GM12878 (cell line): ENCODE measurements at regions not wholly inside any gene's neighbourhood (a gene's known extent, or its start where the extent isn't known, plus 50 kb on each side); places are given as distances from the start of the nearest gene placed in this dataset.

Experiments used
- ATAC-seq: fragments of 200-7000 bp; cut with Tn5 transposase; 3 replicates; pipeline ENCODE4 v1.9.1; 2020; ENCODE audit warnings: mild to moderate bottlenecking, moderate library complexity
- BruUV-seq: library from RNA; stranded (reverse); fragments of 400-500 nt; replicated peaks from 2 replicates; lab custom pipeline; 2021; lab: Mats Ljungman, UMichigan
- CTCF ChIA-PET: fragments of 300-600 bp; sonication (Branson Sonifier 250); formaldehyde crosslinking; extraction: SDS; loops from one replicate; lab custom pipeline; 2021; ENCODE audit warnings: inconsistent platforms; lab: Yijun Ruan, JAX
- POLR2A ChIA-PET: fragments of 350-600 bp; formaldehyde crosslinking; extraction: SDS; loops from one replicate; lab custom pipeline; 2021; ENCODE audit warnings: inconsistent platforms; lab: Charles Lee
- RAD21 ChIA-PET: fragments of 300-600 bp; sonication (Branson Sonifier 250); formaldehyde crosslinking; loops from one replicate; lab custom pipeline; 2023; ENCODE audit warnings: antibody characterized with exemption; ENCODE audit not compliant: unreplicated experiment; lab: Charles Lee
- SMC1A ChIA-PET: fragments of 300-600 bp; sonication (Branson Sonifier 250); formaldehyde crosslinking; loops from one replicate; lab custom pipeline; 2023; ENCODE audit not compliant: unreplicated experiment, uncharacterized antibody; lab: Charles Lee
- DNase-seq: peaks from one replicate; pipeline ENCODE4 v3.0.0-alpha.2; 2011; ENCODE audit warnings: low read depth, low spot score
- FAIRE-seq: peaks from 3 replicates; lab custom pipeline; 2011; peaks lifted over from hg19 to GRCh38; lab: Jason Lieb, UNC
- H2AFZ ChIP-seq: 2 replicates; pipeline ENCODE4 v1.6.0; 2011; ENCODE audit warnings: low read depth, low read length, control low read depth; ENCODE audit not compliant: control insufficient read depth
- H3K27ac ChIP-seq: 2 replicates; pipeline ENCODE4 v1.5.1; 2011; ENCODE audit warnings: control low read depth; ENCODE audit not compliant: control insufficient read depth, insufficient read depth
- H3K27me3 ChIP-seq, 2 experiments: replicated peaks in 1 of 2; 2 replicates each; pipeline versions ENCODE4 v1.6.0 to v1.6.1; 2011; ENCODE audit warnings: low read length in 1 of 2; ENCODE audit not compliant: control insufficient read depth in 2 of 2, insufficient read depth in 2 of 2
- H3K36me3 ChIP-seq, 2 experiments: 2 replicates each; pipeline ENCODE4 v1.5.1; 2011; ENCODE audit warnings: low read length in 1 of 2; ENCODE audit not compliant: control insufficient read depth in 2 of 2, insufficient read depth in 2 of 2
- H3K4me1 ChIP-seq: 2 replicates; pipeline ENCODE4 v1.6.1; 2011; ENCODE audit warnings: mild to moderate bottlenecking, low read length, moderate library complexity, mixed read lengths; ENCODE audit not compliant: control insufficient read depth, insufficient read depth
- H3K4me2 ChIP-seq: 2 replicates; pipeline ENCODE4 v1.6.0; 2011; ENCODE audit warnings: control low read depth; ENCODE audit not compliant: control insufficient read depth, insufficient read depth
- H3K4me3 ChIP-seq: fragments of 200-600 bp; sonication (generic); 2 replicates; pipeline ENCODE4 v1.5.1; 2016
- H3K79me2 ChIP-seq: 2 replicates; pipeline ENCODE4 v1.6.0; 2011; ENCODE audit warnings: low read length; ENCODE audit not compliant: control insufficient read depth, insufficient read depth
- H3K9ac ChIP-seq: 2 replicates; pipeline ENCODE4 v1.8.0; 2011; ENCODE audit warnings: low read length, control low read depth, mixed read lengths; ENCODE audit not compliant: control insufficient read depth, insufficient read depth
- H3K9me3 ChIP-seq: replicated peaks from 3 replicates; pipeline ENCODE4 v1.5.1; 2011; ENCODE audit warnings: mild to moderate bottlenecking, low read length; ENCODE audit not compliant: control insufficient read depth, insufficient read depth
- H4K20me1 ChIP-seq: 2 replicates; pipeline ENCODE4 v1.6.0; 2011; ENCODE audit not compliant: control insufficient read depth, insufficient read depth
- ASH2L ChIP-seq: fragments of 300-600, 200-600 bp; sonication (generic); IDR thresholded peaks from 2 replicates; pipeline ENCODE4 v1.6.1; 2017; ENCODE audit warnings: low read depth, mild to moderate bottlenecking, borderline replicate concordance
- BHLHE40 ChIP-seq, 2 experiments: fragments of 450-650 bp in 1 of 2; IDR thresholded peaks; 2 replicates each; pipeline ENCODE4 v1.6.1; 2011 to 2017; ENCODE audit warnings: low read depth in 2 of 2, borderline replicate concordance in 1 of 2, improper control_type of control experiment in 1 of 2, low read length in 1 of 2, mild to moderate bottlenecking in 1 of 2
- CHD2 ChIP-seq: IDR thresholded peaks from 2 replicates; pipeline ENCODE4 v1.6.1; 2011; ENCODE audit warnings: low read depth, low read length, improper control_type of control experiment, borderline replicate concordance
- CHD4 ChIP-seq: fragments of 200-600 bp; sonication (generic); IDR thresholded peaks from 2 replicates; pipeline ENCODE4 v1.6.1; 2016; ENCODE audit warnings: mild to moderate bottlenecking
- CREM ChIP-seq: IDR thresholded peaks from 2 replicates; pipeline ENCODE4 v1.6.1; 2014; ENCODE audit warnings: antibody characterized with exemption, low read depth
- TARDBP ChIP-seq: IDR thresholded peaks from 2 replicates; pipeline ENCODE4 v1.6.1; 2016; ENCODE audit warnings: borderline replicate concordance
- WGBS: methylation state at CpG from one replicate; pipeline ENCODE4 v1.1.6; 2016; ENCODE audit warnings: low lambda C conversion rate; ENCODE audit not compliant: insufficient replicate concordance, insufficient coverage; ENCODE audit errors: missing lambda C conversion rate; 5-methylcytosine and 5-hydroxymethylcytosine counted together
- in situ Hi-C: fragments of 300-500 bp; cut with MboI; formaldehyde crosslinking; loops from 9 replicates; pipeline ENCODE4 v1.14.3; 2018; ENCODE audit warnings: mixed read lengths
- intact Hi-C: fragments of 100-400 bp; cut with micrococcal nuclease; formaldehyde crosslinking; loops from one replicate; pipeline ENCODE4 v1.14.2; 2022; ENCODE audit not compliant: unreplicated experiment
- TF ChIP-seq, protein P1 (sequence below): IDR thresholded peaks from 2 replicates; pipeline ENCODE4 v1.6.1; 2012; ENCODE audit warnings: mild to moderate bottlenecking, low read depth, low read length
- TF ChIP-seq, protein P2 (sequence below): IDR thresholded peaks from 2 replicates; pipeline ENCODE4 v1.6.1; 2011; ENCODE audit warnings: low read depth, low read length, improper control_type of control experiment, borderline replicate concordance
- TF ChIP-seq, protein P3 (sequence below): fragments of 450-650 bp; IDR thresholded peaks from 2 replicates; pipeline ENCODE4 v1.6.1; 2018; ENCODE audit warnings: borderline replicate concordance, mild to moderate bottlenecking; ENCODE audit not compliant: partially characterized antibody
- TF ChIP-seq, protein P4 (sequence below): fragments of 450-650 bp; IDR thresholded peaks from 2 replicates; pipeline ENCODE4 v1.6.1; 2017; ENCODE audit warnings: borderline replicate concordance
- TF ChIP-seq, protein P5 (sequence below): fragments of 450-650 bp; IDR thresholded peaks from 2 replicates; pipeline ENCODE4 v1.6.1; 2017; ENCODE audit warnings: mild to moderate bottlenecking, moderate library complexity

DNA sequence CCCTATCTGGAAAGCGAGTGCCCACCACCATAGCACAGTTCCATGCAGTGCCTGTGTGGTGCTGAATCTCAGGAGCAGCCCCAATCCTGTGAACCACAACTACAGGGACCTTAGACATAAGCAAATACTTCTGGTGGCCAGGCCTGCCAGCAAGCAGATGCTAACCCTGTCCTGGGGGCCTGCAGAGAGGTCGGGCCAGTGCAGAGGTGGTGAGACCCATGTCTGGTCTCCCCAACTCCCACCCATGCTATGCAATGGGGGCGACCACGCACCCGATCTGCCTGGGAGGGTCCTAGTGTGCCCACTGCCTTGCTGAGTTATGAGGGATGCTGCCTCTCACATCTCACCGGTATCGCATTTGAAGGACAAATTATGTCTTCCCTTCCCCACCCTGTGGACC, 151.6 kb upstream of the ZNF337 start:
- no peak overlapping the region for H3K27ac ChIP-seq
- WGBS, result 67% methylated on average over 7 of the region's 7 CpGs
- CTCF ChIA-PET, result no interaction called here
- TF ChIP-seq, protein P1, sequence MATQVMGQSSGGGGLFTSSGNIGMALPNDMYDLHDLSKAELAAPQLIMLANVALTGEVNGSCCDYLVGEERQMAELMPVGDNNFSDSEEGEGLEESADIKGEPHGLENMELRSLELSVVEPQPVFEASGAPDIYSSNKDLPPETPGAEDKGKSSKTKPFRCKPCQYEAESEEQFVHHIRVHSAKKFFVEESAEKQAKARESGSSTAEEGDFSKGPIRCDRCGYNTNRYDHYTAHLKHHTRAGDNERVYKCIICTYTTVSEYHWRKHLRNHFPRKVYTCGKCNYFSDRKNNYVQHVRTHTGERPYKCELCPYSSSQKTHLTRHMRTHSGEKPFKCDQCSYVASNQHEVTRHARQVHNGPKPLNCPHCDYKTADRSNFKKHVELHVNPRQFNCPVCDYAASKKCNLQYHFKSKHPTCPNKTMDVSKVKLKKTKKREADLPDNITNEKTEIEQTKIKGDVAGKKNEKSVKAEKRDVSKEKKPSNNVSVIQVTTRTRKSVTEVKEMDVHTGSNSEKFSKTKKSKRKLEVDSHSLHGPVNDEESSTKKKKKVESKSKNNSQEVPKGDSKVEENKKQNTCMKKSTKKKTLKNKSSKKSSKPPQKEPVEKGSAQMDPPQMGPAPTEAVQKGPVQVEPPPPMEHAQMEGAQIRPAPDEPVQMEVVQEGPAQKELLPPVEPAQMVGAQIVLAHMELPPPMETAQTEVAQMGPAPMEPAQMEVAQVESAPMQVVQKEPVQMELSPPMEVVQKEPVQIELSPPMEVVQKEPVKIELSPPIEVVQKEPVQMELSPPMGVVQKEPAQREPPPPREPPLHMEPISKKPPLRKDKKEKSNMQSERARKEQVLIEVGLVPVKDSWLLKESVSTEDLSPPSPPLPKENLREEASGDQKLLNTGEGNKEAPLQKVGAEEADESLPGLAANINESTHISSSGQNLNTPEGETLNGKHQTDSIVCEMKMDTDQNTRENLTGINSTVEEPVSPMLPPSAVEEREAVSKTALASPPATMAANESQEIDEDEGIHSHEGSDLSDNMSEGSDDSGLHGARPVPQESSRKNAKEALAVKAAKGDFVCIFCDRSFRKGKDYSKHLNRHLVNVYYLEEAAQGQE, result no peak
- TF ChIP-seq, protein P2, sequence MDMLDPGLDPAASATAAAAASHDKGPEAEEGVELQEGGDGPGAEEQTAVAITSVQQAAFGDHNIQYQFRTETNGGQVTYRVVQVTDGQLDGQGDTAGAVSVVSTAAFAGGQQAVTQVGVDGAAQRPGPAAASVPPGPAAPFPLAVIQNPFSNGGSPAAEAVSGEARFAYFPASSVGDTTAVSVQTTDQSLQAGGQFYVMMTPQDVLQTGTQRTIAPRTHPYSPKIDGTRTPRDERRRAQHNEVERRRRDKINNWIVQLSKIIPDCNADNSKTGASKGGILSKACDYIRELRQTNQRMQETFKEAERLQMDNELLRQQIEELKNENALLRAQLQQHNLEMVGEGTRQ, result no peak
- TF ChIP-seq CHD4 (no peak), BHLHE40 (IDR thresholded peaks at IDR 0.05; ENCODE audit: borderline replicate concordance in 1 of 2, low read depth in 2 of 2, low read length in 1 of 2) (no peak), TARDBP (no peak), CHD2 (no peak), ASH2L (no peak), CREM (no peak)
- TF ChIP-seq, protein P3, sequence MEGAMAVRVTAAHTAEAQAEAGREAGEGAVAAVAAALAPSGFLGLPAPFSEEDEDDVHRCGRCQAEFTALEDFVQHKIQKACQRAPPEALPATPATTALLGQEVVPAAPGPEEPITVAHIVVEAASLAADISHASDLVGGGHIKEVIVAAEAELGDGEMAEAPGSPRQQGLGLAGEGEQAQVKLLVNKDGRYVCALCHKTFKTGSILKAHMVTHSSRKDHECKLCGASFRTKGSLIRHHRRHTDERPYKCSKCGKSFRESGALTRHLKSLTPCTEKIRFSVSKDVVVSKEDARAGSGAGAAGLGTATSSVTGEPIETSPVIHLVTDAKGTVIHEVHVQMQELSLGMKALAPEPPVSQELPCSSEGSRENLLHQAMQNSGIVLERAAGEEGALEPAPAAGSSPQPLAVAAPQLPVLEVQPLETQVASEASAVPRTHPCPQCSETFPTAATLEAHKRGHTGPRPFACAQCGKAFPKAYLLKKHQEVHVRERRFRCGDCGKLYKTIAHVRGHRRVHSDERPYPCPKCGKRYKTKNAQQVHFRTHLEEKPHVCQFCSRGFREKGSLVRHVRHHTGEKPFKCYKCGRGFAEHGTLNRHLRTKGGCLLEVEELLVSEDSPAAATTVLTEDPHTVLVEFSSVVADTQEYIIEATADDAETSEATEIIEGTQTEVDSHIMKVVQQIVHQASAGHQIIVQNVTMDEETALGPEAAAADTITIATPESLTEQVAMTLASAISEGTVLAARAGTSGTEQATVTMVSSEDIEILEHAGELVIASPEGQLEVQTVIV, result no peak
- TF ChIP-seq, protein P4, sequence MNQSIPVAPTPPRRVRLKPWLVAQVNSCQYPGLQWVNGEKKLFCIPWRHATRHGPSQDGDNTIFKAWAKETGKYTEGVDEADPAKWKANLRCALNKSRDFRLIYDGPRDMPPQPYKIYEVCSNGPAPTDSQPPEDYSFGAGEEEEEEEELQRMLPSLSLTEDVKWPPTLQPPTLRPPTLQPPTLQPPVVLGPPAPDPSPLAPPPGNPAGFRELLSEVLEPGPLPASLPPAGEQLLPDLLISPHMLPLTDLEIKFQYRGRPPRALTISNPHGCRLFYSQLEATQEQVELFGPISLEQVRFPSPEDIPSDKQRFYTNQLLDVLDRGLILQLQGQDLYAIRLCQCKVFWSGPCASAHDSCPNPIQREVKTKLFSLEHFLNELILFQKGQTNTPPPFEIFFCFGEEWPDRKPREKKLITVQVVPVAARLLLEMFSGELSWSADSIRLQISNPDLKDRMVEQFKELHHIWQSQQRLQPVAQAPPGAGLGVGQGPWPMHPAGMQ, result no peak
- TF ChIP-seq, protein P5, sequence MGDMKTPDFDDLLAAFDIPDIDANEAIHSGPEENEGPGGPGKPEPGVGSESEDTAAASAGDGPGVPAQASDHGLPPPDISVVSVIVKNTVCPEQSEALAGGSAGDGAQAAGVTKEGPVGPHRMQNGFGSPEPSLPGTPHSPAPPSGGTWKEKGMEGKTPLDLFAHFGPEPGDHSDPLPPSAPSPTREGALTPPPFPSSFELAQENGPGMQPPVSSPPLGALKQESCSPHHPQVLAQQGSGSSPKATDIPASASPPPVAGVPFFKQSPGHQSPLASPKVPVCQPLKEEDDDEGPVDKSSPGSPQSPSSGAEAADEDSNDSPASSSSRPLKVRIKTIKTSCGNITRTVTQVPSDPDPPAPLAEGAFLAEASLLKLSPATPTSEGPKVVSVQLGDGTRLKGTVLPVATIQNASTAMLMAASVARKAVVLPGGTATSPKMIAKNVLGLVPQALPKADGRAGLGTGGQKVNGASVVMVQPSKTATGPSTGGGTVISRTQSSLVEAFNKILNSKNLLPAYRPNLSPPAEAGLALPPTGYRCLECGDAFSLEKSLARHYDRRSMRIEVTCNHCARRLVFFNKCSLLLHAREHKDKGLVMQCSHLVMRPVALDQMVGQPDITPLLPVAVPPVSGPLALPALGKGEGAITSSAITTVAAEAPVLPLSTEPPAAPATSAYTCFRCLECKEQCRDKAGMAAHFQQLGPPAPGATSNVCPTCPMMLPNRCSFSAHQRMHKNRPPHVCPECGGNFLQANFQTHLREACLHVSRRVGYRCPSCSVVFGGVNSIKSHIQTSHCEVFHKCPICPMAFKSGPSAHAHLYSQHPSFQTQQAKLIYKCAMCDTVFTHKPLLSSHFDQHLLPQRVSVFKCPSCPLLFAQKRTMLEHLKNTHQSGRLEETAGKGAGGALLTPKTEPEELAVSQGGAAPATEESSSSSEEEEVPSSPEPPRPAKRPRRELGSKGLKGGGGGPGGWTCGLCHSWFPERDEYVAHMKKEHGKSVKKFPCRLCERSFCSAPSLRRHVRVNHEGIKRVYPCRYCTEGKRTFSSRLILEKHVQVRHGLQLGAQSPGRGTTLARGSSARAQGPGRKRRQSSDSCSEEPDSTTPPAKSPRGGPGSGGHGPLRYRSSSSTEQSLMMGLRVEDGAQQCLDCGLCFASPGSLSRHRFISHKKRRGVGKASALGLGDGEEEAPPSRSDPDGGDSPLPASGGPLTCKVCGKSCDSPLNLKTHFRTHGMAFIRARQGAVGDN, result no peak

More for the DNA sequence above, 151.6 kb upstream of the ZNF337 start:
- RAD21 ChIA-PET, result no interaction called here
- in situ Hi-C loops, result no loop called here
- H3K36me3 ChIP-seq, result no peaks in the 10 kb centered on the region
- no peak overlapping the region for H3K4me3 ChIP-seq
- H3K9me3 ChIP-seq, result no peaks in the 10 kb centered on the region
- DNase-seq (no peak), FAIRE-seq (no peak), ATAC-seq (no peak)
- no TSS peak for BruUV-seq
- no peak overlapping the region for H3K4me2 ChIP-seq
- no peak overlapping the region for H2AFZ ChIP-seq
- H3K4me1 ChIP-seq, result no peaks in the 10 kb centered on the region; the same call in 1 of the 2 replicates
- H3K9ac ChIP-seq, result no peak overlapping the region
- intact Hi-C loops, result no loop called here
- no peaks in the 10 kb centered on the region for H3K79me2 ChIP-seq
- no peaks in the 10 kb centered on the region for H3K27me3 ChIP-seq
- H4K20me1 ChIP-seq, result no peaks in the 10 kb centered on the region
- SMC1A ChIA-PET, result no interaction called here
- POLR2A ChIA-PET, result no interaction called here
